GM10266 (cell line): ENCODE measurements at regions not wholly inside any gene's neighbourhood (a gene's known extent, or its start where the extent isn't known, plus 50 kb on each side); places are given as distances from the start of the nearest gene placed in this dataset.

Experiments
- DNase-seq: peaks from one replicate; pipeline ENCODE4 v3.0.0; 2012; ENCODE audit errors: extremely low spot score
- TF ChIP-seq, protein P1 (sequence below): IDR thresholded peaks from 2 replicates; pipeline ENCODE4 v1.5.1; 2012; ENCODE audit warnings: mild to moderate bottlenecking, low read depth; ENCODE audit not compliant: control insufficient read depth, insufficient read depth; ENCODE audit errors: missing control alignments

DNA sequence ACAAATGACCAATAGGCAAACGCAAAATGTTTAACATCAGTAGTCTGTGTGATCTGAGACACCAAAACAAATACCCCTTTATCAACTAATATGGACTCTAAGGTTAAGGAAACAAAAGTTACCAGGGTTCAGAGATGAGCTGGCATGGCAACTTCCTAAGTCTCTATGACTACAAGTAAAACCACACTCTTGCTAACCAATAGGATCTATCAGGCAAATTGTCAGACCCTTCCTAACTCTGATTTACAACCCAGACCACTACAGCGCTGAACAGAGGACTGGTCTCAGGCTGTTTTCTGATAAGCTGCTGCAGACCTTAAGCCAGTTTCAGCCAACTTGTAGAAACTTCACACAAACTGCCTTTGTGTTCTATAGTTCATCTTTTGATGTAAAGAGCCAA, 608.0 kb downstream of the TLL1 start:
- no peak for DNase-seq
- TF ChIP-seq, protein P1, sequence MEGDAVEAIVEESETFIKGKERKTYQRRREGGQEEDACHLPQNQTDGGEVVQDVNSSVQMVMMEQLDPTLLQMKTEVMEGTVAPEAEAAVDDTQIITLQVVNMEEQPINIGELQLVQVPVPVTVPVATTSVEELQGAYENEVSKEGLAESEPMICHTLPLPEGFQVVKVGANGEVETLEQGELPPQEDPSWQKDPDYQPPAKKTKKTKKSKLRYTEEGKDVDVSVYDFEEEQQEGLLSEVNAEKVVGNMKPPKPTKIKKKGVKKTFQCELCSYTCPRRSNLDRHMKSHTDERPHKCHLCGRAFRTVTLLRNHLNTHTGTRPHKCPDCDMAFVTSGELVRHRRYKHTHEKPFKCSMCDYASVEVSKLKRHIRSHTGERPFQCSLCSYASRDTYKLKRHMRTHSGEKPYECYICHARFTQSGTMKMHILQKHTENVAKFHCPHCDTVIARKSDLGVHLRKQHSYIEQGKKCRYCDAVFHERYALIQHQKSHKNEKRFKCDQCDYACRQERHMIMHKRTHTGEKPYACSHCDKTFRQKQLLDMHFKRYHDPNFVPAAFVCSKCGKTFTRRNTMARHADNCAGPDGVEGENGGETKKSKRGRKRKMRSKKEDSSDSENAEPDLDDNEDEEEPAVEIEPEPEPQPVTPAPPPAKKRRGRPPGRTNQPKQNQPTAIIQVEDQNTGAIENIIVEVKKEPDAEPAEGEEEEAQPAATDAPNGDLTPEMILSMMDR, result no peak

DNA sequence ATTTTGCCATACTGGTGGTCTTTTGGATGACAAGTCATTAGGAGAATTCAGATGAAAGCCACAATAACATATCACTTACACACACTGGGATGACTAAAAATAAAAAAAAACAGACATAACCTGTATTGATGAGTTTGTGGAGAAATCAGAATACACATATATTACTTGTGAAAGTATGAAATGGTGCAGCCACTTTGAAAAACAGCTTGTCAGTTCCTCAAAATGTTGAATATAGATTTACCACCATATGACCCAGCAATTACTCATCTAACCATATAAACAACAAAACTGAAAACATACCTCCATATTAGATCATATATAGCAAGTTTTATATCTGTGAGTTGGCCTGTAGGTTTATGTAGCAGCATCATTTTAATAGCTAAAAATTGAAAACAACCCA, 608.7 kb downstream of the TLL1 start:
- no peak for DNase-seq
- TF ChIP-seq, protein P1, result no peak

DNA sequence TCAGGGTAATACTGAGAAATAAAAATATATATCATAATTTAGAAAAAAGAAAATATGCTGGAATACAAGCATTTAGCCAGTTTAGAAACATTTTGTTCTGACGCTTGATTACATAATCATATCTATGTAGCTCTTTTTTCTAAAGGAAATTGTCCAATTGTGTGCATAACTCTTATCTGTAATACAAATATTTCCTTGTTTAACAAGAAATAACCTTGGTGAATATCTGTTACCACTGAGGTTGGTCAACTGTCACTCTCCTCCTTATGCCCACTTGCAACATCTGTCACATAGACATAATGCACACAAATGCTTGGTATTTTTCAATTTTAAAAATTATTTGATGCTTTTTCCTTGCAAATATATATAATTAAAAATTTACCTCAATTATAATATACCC, 609.7 kb downstream of the TLL1 start:
- TF ChIP-seq, protein P1, result no peak
- no peak for DNase-seq

DNA sequence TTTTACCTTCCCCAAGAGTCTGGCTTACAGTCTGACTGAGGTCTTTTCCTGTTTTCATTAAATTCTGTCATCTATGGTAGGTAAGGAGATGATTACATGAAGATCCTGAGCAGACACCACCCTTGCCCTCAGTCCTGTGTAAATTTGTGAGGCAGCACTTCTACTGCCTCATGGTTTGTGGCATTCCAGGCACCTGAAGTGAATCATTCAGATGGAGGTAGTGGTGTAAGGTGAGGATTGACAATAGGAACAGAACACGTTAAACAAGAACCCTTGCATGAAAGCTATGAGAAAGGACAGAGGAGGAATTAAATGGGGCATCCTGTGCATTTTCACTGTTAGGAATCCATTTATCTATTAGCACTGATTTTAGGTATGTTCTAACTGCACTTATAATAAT, 618.6 kb downstream of the TLL1 start:
- TF ChIP-seq, protein P1, result no peak
- DNase-seq, result no peak

DNA sequence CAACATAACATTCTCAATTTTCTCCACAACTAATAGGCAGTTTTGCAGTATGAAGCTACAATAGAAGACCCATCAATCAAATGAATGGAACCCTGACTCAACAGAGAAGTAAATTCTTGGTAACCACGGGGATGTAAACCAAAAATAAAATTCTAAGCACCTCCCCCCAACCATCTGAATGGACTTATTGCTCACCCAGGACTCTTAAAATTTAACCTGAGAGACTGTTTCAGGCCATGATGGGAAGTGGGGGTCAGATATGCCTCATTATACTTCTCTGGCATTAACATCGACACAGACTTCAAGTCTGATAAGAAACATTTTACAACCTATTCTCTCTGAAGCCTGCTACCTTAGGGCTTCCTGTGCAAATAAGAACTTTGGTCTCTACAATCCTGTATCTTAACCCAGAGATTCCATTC, 620.9 kb downstream of the TLL1 start:
- no peak for DNase-seq
- TF ChIP-seq, protein P1, result no peak

DNA sequence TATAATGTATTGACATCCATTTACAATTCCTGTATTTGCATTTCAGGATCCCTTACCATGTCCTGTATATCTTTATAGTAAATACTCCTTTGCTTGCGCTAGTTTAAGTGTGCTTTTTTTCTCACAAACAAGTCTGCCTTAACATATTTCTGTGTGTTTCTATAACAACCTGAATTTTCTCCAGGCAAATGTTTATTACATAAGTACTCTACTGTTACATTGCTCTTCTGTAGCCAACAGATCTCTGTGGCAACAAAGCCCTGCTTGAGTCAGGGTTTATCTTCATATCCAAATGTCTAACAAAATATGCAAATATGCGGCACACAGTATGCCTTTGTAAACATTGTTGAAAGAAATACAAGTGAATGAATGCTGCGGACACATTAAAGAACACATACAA, 625.5 kb downstream of the TLL1 start:
- TF ChIP-seq, protein P1, result no peak
- DNase-seq, result no peak

DNA sequence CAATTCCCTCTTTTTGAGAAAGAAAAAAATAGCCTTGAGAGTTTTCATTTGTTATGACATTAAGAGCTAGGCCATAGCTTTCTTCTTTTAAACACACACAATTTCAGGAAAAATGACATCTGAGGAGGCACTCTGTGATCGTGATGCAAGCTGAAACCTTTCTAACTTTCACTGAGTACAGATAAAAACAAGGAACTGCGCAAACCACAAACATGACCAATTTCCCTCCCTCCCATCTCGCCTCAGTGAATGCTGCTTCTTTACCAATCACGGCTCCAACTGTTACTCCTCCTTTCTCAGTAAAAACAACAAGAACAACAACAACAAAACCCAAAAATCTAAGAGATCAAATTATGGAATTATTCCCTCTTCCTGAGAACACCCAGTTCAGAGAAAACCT, 626.8 kb downstream of the TLL1 start:
- TF ChIP-seq, protein P1, result no peak
- DNase-seq, result no peak
